Progenitor cell of endocrine pancreas (in vitro differentiated cells): ENCODE measurements at regions not wholly inside any gene's neighbourhood (a gene's known extent, or its start where the extent isn't known, plus 50 kb on each side); places are given as distances from the start of the nearest gene placed in this dataset.

Source experiments
- DNase-seq: peaks from one replicate; pipeline ENCODE4 v3.0.0; 2021; ENCODE audit warnings: low spot score; ENCODE audit not compliant: unreplicated experiment
- H3K27ac Mint-ChIP-seq: 2 replicates; pipeline ENCODE4 v1.8.0; 2021; ENCODE audit warnings: mild to moderate bottlenecking, moderate library complexity, mixed read lengths
- H3K27me3 Mint-ChIP-seq: 2 replicates; pipeline ENCODE4 v1.8.0; 2021; ENCODE audit warnings: mixed read lengths
- H3K36me3 Mint-ChIP-seq: 2 replicates; pipeline ENCODE4 v1.8.0; 2022; ENCODE audit warnings: mixed read lengths; ENCODE audit not compliant: insufficient read depth
- H3K4me1 Mint-ChIP-seq: 2 replicates; pipeline ENCODE4 v1.8.0; 2021; ENCODE audit warnings: low read depth, mixed read lengths
- H3K4me3 Mint-ChIP-seq: 2 replicates; pipeline ENCODE4 v1.8.0; 2021; ENCODE audit warnings: low read depth, mild to moderate bottlenecking, moderate library complexity, mixed read lengths
- H3K9me3 Mint-ChIP-seq: 2 replicates; pipeline ENCODE4 v1.8.0; 2021; ENCODE audit warnings: low read depth, mixed read lengths
- CTCF ChIP-seq: fragments of 200-600 bp; sonication (generic); IDR thresholded peaks from one replicate; pipeline ENCODE4 v1.5.0; 2021; ENCODE audit warnings: antibody characterized with exemption, mild to moderate bottlenecking; ENCODE audit not compliant: unreplicated experiment

- Mint-ChIP-seq H3K36me3 (no peaks in the 10 kb centered on the region), H3K4me1 (peaks cover 6% of the 10 kb centered on the region), H3K27ac (no peak overlapping the region), H3K4me3 (no peak overlapping the region), H3K27me3 (no peaks in the 10 kb centered on the region), H3K9me3 (no peaks in the 10 kb centered on the region)
- no peak for DNase-seq
- no peak for TF ChIP-seq CTCF
Measured at GRCh38 chr5:103425686-103426454, 136.7 kb downstream of the NUDT12 start.

GRCh38 chr5:103424453-103425205, 138.0 kb downstream of the NUDT12 start:
- Mint-ChIP-seq H3K4me3 (no peak overlapping the region), H3K27me3 (no peaks in the 10 kb centered on the region), H3K27ac (no peak overlapping the region), H3K4me1 (peaks cover 6% of the 10 kb centered on the region), H3K9me3 (no peaks in the 10 kb centered on the region), H3K36me3 (no peaks in the 10 kb centered on the region)
- no peak for TF ChIP-seq CTCF
- no peak for DNase-seq

GRCh38 chr5:103424026-103424425, 138.6 kb downstream of the NUDT12 start:
- H3K36me3 Mint-ChIP-seq, result no peaks in the 10 kb centered on the region
- no peak for TF ChIP-seq CTCF
- H3K4me1 Mint-ChIP-seq, result peaks cover 6% of the 10 kb centered on the region
- H3K27me3 Mint-ChIP-seq, result no peaks in the 10 kb centered on the region
- no peak overlapping the region for H3K27ac Mint-ChIP-seq
- no peak for DNase-seq
- H3K9me3 Mint-ChIP-seq, result no peaks in the 10 kb centered on the region
- H3K4me3 Mint-ChIP-seq, result no peak overlapping the region

- H3K9me3 Mint-ChIP-seq, result no peaks in the 10 kb centered on the region
- H3K4me1 Mint-ChIP-seq, result peaks cover 4% of the 10 kb centered on the region
Measured at GRCh38 chr5:103422756-103423155, 139.8 kb downstream of the NUDT12 start.

More at GRCh38 chr5:103422756-103423155, 139.8 kb downstream of the NUDT12 start:
- DNase-seq, result no peak
- no peak overlapping the region for H3K27ac Mint-ChIP-seq
- no peaks in the 10 kb centered on the region for H3K36me3 Mint-ChIP-seq
- H3K4me3 Mint-ChIP-seq, result no peak overlapping the region
- no peaks in the 10 kb centered on the region for H3K27me3 Mint-ChIP-seq
- TF ChIP-seq CTCF, result no peak
